ENCODE measurements at regions not wholly inside any gene's neighbourhood (a gene's known extent, or its start where the extent isn't known, plus 50 kb on each side); places are given as distances from the start of the nearest gene placed in this dataset.

- TF ChIP-seq, protein P1, sequence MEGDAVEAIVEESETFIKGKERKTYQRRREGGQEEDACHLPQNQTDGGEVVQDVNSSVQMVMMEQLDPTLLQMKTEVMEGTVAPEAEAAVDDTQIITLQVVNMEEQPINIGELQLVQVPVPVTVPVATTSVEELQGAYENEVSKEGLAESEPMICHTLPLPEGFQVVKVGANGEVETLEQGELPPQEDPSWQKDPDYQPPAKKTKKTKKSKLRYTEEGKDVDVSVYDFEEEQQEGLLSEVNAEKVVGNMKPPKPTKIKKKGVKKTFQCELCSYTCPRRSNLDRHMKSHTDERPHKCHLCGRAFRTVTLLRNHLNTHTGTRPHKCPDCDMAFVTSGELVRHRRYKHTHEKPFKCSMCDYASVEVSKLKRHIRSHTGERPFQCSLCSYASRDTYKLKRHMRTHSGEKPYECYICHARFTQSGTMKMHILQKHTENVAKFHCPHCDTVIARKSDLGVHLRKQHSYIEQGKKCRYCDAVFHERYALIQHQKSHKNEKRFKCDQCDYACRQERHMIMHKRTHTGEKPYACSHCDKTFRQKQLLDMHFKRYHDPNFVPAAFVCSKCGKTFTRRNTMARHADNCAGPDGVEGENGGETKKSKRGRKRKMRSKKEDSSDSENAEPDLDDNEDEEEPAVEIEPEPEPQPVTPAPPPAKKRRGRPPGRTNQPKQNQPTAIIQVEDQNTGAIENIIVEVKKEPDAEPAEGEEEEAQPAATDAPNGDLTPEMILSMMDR (IDR thresholded peaks at IDR 0.05; ENCODE audit: extremely low read depth, missing control alignments): no peak
- DNase-seq (ENCODE audit: low spot score): no peak
Observed at GRCh38 chr15:52870015-52870414, 79.9 kb upstream of the ONECUT1 start.

DNA sequence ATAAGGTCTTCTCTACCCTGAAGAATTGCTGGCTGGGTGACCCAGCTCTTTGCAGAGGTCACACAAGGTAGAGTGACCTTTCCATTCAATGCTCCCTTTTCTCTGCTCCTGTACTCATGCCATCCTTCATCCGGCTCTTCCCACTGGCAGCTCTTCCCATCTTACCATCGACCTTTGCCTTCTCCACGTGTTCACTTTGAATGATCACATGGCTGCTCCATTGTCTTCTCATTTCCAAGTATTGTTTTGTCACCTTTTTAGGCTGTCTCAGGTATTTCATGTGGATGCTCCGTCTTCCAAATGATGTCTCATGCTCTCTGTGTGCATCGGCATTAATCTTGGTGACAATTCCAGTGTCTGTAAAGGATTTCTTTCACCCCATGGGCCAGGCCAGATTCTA is 76.6 kb upstream of the ONECUT1 start:
- DNase-seq (ENCODE audit: low spot score): no peak
- TF ChIP-seq, protein P1 (IDR thresholded peaks at IDR 0.05; ENCODE audit: extremely low read depth, missing control alignments): no peak

- TF ChIP-seq, protein P1 (IDR thresholded peaks at IDR 0.05; ENCODE audit: extremely low read depth, missing control alignments): no peak
- no peak for DNase-seq (ENCODE audit: low spot score)
Observed at GRCh38 chr15:52862677-52863076, 72.5 kb upstream of the ONECUT1 start.

- TF ChIP-seq, protein P1 (IDR thresholded peaks at IDR 0.05; ENCODE audit: extremely low read depth, missing control alignments): no peak
- DNase-seq (ENCODE audit: low spot score): no peak
Observed at GRCh38 chr15:52858782-52859176, 68.6 kb upstream of the ONECUT1 start.

DNA sequence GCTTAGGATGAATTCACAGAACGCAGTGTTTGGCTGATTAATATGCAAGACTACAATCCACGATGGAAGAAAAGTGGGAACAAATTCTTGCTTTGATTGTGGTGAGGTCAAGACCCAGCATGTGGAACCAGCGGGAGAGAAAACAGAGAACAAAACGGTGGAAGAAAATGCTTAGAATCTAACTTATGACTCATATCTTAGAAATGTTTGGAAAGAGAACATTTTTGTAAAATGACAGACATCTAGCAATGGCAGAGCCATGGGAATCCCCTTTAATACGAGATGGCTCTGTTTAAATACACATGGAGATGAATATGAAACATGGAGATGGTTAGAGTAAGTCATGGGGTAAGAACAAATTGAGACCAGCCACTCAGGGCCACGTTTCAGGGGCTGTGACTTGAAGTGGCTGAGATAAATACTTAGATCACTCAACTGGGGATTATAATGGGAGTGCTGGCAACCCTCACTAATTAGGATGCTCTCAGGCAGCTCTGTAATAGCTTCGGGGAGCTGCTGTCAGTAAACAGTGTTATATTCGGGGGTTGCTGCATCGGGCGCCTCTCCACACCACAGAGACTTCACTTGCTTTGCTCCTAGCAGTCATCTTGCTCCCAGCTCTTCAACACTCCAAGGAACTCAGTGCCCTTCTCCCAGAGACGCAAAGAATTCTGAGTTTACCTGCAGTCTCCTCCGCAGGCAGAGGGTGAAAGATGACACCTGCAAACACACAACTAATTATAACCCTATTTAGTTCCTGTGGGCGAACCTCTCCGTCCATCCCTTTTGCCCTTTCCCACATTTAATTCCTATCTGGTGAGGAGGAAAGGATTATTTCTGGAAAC is 68.0 kb upstream of the ONECUT1 start:
- TF ChIP-seq, protein P1 (IDR thresholded peaks at IDR 0.05; ENCODE audit: extremely low read depth, missing control alignments): no peak
- DNase-seq (ENCODE audit: low spot score): no peak

DNA sequence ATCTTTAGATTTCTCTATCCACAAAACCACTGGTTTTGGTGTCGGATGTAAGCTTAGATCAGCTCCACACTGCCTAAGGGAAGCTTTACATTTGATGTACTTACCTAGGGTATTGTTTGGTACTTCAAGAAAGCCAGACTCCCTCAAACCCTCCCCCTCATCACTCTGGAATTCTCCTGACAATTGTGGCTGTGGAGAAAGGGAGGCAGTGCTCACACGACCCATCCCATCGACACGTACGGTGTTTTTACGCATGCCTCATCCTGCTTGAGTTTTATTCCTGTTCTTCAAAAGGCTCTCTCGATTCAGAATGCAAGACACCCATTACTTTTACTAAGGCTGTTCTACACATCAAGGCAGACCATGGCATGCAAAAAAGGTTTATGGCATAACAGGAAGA is 67.3 kb upstream of the ONECUT1 start:
- no peak for DNase-seq (ENCODE audit: low spot score)
- TF ChIP-seq, protein P1 (IDR thresholded peaks at IDR 0.05; ENCODE audit: extremely low read depth, missing control alignments): no peak

DNA sequence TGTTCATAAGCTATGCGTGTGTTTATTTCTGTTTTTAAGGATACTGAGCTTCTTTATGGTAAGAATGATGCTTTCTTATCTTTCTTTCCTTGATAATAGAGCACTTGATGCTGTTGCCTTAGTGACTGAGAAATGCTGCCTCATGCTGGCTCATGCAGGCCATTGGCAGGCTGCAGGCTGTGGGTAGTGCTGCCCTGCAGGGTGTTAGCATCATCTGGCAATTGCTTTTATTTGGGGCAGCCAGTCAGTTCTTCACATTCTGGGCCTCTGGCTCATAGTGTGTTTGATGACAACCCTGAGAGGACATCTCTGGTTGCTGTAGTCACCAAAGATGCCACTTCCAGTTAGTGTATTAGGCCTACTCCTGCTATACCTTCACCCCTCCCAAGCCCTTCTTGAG is 66.2 kb upstream of the ONECUT1 start:
- TF ChIP-seq, protein P1 (IDR thresholded peaks at IDR 0.05; ENCODE audit: extremely low read depth, missing control alignments): no peak
- DNase-seq (ENCODE audit: low spot score): no peak
